ENCODE measurements at regions not wholly inside any gene's neighbourhood (a gene's known extent, or its start where the extent isn't known, plus 50 kb on each side); places are given as distances from the start of the nearest gene placed in this dataset.

GRCh38 chr4:130080872-130081451 is 985.0 kb downstream of the C4orf33 start:
- no peak for DNase-seq

- DNase-seq: no peak
These were observed 994.5 kb downstream of the C4orf33 start for GRCh38 chr4:130090427-130090826.

DNA sequence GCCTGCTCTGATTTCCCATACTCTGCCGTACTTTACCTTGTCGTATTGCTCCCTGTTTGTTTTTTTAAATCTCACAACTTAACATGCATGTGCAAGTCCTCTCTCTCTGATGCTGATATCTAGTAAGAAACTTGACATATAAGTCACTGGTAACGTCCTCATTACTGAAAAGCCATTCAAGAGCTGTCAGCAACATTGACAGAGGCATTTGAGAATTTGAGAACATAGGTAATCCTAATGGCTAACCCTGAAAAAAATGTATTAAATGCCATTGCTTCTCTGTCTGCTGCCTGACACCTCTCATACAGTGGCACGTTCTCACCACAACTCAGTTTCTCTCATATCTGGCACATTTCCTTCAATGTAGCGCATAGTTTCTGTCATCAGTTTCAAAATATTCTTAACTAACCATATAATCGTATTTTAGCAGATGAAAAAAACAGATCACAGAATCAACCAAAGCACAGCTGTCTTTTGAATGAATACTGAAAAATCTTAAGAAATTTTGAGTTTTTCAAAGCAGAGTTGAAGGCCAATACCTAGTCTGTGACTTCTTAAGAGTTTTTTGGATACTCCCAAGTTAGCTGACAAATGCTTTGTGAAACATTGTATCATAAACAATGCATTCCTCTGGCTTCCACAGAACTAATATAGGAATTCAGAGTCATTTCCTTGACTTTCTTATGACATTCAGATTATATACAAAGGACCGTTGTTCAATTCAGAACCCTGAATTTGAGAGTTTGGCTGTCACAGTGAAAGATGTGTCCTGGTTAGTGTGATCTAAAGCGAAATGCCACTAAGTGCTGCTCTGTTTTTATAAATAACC is 996.4 kb downstream of the C4orf33 start:
- DNase-seq: no peak

GRCh38 chr4:130099105-130099504 is 1003.2 kb downstream of the C4orf33 start:
- no peak for DNase-seq

DNA sequence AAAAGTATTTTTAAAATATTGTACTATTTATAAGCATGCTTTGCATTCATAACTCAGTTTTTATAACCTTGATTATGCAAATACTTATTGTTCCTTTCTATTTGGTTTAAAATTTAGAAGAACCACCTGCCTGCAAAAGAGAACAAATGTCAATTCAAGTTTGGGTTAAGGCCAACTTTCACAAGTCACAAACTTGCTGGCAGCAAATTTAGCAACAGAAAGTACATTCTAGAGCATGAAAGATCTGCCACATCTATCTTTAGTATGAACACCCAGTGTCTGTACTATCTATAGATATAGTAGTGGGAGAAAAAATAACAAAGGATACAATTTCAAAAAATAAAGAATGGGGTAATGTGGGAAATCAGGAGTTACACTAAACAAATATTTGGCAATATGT is 1014.2 kb downstream of the C4orf33 start:
- no peak for DNase-seq

GRCh38 chr4:130110770-130111169 is 1014.8 kb downstream of the C4orf33 start:
- DNase-seq: no peak

DNA sequence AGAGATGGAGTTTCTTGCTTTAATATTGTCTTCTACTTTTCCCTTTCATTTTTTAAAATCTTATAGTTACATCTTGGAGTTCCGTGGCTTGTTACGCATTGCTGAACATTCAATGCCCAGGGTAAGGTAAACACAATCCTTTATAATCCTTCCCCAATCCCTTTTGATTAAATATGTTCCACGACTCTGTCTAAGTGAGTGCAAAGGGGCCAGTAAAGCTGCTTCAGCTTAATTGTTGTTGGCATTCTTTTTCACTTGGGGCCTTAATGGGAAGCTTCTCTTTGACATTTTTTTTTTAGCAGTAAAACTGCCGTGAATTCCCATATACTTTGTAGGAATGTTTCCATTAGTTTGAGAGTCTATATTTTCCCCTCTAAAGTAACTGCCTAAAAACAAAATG is 1028.1 kb downstream of the C4orf33 start:
- DNase-seq: no peak

GRCh38 chr4:130125467-130125866 is 1029.5 kb downstream of the C4orf33 start:
- peak; percentile 25 for DNase-seq

DNA sequence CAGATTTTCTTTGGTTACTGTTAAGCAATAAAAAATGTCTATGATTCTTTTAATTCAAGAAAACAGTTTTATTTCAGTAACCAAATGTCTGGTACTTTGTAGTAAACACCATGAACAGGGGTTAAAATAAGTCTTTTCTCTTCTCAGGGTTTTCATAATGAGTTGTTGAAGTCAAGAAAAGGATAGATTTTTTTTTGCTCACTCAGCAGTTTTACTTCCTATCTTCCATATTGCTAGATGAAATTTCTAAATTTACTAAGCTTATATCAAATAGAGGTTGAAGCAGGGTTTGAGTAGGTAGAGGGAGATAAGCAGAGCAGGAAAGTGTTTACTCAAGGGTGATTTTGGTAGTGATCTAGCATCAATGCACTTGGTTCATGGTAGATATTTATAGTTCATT is 1031.3 kb downstream of the C4orf33 start:
- no peak for DNase-seq

DNA sequence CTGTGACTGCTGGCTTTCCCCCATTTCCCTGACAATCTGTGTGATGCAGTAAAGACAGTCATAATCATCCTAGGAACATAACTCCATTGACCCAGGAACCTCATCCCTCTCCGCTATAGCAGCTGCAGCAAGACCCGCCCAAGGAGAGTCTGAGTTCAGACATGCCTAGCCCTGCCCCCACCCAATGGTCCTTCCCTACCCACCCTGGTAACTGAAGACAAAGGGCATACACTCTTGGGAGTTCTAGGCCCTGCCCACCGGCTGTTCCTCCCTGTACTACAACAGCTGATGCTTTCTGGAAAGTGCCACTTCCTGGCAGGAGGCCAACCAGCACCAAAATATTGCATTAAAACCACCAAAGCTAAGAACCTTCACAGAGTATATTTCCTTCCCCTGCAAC is 1035.6 kb downstream of the C4orf33 start:
- no peak for DNase-seq

DNA sequence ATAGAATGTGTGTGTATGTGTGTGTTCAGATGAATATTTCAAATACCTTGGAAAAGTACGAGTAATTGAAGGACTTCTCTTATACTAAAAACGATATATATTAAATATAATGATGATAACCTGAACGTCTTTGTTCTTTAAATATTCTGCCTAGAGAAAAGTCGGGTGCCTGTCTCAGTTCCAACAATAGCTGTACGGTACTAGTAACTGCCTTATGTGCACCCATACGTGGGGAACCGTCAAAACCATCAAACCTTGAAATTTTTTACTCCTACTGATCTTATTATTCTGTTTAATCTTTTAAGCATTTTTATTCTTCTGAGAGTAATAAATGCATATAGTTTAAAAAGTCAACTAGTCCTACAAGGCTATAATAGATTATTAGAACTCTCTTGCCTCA is 1045.7 kb downstream of the C4orf33 start:
- DNase-seq: no peak

- no peak for DNase-seq
These were observed 1047.7 kb downstream of the C4orf33 start for GRCh38 chr4:130143656-130144055.

DNA sequence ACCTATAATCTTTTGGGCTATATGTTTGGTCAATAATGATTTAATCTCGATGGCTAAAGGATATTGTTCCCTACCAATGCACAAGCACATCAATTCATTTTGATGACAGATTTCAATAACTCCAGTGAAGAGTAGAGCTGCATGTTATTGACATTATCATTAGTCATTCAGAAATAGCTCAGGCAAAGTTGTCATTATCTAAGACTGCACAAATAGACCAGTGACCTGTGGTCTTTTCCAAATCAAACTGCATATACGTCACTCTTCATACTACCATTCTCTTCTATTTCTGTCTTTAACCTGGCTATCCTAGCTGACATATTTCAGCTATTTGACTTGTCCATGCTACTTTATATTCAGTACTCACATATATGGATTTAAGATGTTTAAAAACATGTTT is 1050.8 kb downstream of the C4orf33 start:
- DNase-seq: no peak

DNA sequence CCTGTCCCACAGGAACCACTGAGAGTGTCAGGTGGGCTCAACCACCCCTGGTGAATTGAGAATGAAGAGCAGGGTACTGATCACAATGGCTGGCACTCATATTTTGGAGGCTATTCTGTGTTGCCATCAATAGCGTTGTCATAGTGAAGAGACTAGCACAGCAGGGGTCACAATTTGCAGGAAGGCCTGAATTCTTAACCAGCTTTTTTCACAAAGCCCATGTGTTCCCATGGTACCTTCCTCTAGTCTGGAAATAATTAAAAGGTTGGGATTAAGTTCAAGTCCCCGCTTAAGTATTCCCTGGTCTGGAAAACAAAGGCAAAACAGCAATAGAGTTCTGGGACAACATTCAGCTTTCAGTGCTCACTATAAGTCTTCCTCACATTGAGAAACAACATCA is 1051.7 kb downstream of the C4orf33 start:
- DNase-seq: no peak

DNA sequence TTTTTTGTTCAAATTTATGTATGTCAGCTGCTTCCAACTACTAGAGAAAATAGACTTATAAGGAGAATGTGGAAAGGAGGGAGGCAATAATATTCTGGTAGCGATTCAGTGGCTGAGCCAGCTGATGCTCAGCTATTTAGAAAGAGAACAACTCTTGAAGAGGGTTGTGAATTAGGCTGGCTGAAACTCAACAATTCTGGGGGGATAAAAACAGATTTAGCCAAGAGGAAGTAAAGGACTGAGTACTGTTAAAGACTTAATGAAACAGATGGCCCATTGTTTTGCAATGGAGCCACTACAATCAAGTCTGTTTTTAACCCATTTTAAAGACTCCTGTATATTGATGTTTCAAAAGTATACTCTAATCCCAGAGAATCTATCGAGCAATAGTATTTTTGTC is 1058.9 kb downstream of the C4orf33 start:
- DNase-seq: peak; percentile 27

DNA sequence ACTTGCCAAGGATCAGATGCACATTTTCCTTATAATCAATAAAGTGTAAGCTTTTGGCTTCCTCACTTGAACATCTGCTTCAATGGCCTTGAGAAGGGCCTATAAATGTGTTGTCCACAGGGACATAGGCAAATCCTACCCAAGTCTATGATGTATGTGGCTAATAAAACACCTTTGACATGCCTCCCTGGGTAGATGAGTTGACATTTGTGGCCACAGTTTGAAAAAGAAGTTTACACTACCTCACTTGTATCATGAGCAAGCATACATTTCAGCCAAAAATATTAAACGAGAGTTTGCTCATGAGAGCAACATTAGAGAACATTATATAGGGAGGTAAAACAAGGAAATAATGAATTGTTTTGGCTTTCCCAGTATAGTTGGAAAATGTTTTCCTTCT is 1067.7 kb downstream of the C4orf33 start:
- peak; percentile 20 for DNase-seq

- DNase-seq: no peak
These were observed 1069.4 kb downstream of the C4orf33 start for GRCh38 chr4:130165381-130165780.

DNA sequence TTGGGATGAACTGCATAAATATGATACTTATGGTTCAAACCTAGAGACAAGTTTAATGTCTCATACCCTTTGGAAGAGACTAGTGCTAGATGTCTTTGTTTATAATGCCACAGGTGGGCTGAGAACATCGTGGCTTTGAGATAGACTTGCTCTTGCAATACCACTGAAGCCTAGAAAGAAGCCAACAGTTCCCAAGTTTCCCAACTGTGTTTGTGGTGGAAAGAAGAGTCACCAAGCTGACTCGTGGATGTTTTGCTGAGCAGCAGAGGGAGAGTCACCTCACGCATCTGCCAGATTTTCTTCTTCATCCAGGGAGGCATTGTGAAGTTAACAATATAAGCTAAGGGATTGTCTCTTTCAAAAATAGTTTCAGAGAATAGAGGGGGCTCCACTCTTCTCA is 1076.2 kb downstream of the C4orf33 start:
- DNase-seq: no peak

DNA sequence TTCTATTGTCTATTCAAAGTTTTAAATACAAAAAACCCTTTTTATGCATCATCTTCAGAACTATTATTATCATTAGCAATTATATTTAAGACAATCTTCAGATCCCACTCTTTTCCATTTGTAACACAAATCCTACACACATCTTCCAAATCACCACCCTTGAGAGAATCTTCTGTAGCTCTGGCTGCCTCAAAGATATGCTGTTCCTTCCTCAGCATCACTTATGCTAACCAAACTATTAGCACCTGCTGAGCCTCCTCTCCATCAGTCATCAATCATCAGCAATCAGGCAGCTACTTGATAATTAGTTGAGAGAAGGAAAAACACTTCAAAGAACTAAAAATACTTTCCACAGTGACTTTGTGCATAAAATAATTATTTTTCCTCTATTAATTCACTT is 1082.2 kb downstream of the C4orf33 start:
- no peak for DNase-seq

DNA sequence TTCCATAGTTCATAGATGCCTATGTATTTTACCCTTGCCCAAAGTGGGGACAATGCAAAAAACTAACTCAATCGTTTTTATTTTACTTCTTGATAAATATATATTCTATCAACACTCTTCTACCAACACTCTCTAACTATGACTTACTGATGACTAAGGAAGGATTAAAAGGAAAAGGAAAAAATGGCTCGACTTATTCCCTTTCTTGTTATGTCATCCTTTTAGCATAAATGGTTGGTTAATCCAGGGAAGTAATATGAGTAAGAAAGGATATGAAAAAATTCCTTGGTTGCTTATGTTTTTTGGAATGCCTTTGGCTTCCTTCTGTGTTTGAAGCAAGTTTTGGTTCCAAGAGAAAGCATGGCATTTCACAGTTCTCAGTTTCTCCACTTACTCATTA is 1087.1 kb downstream of the C4orf33 start:
- DNase-seq: no peak

- DNase-seq: no peak
These were observed 1087.8 kb downstream of the C4orf33 start for GRCh38 chr4:130183766-130184165.

- DNase-seq: no peak
These were observed 1089.2 kb downstream of the C4orf33 start for GRCh38 chr4:130185123-130185522.

DNA sequence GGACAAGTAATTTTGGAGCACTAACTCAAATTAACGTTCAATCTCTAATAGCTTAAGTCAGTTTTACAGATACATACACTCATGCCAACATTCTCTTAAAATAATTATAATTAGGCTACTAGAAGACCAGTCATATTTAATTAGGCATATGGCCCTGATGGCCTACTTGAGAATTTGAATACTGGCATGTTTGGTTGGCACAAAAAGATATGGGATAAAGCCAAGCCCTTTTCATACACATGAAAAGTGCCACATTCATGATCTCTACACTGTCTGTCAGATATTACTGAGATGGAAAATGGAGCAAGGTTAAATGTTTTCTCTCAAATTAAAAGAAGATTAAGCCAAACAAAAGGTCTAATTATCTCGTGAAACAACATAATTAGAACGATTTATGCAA is 1091.0 kb downstream of the C4orf33 start:
- DNase-seq: no peak

GRCh38 chr4:130187587-130187986 is 1091.6 kb downstream of the C4orf33 start:
- DNase-seq: no peak

GRCh38 chr4:130192787-130193186 is 1096.8 kb downstream of the C4orf33 start:
- DNase-seq: no peak
